Keratinocyte (primary cell): ENCODE measurements at regions not wholly inside any gene's neighbourhood (a gene's known extent, or its start where the extent isn't known, plus 50 kb on each side); places are given as distances from the start of the nearest gene placed in this dataset.

Experiments used
- DNase-seq: peaks from one replicate; pipeline ENCODE4 v3.0.0-alpha.2; 2011; ENCODE audit warnings: low read depth, missing footprints, low spot score
- FAIRE-seq: peaks from 2 replicates; lab custom pipeline; 2011; peaks lifted over from hg19 to GRCh38; lab: Jason Lieb, UNC
- H2AFZ ChIP-seq: 2 replicates; pipeline ENCODE4 v1.6.0; 2012; ENCODE audit warnings: low read length, control low read depth, inconsistent platforms; ENCODE audit not compliant: control insufficient read depth
- H3K27ac ChIP-seq: 2 replicates; pipeline ENCODE4 v1.5.1; 2011; ENCODE audit warnings: low read length; ENCODE audit not compliant: control insufficient read depth, insufficient read depth
- H3K27me3 ChIP-seq: 3 replicates; pipeline ENCODE4 v1.6.0; 2011; ENCODE audit warnings: low read length; ENCODE audit not compliant: control insufficient read depth, insufficient read depth; ENCODE audit errors: extremely low read depth
- H3K36me3 ChIP-seq, 2 experiments: 2 replicates in 1 of 2; 3 replicates in 1 of 2; pipeline ENCODE4 v1.5.1; 2011; ENCODE audit warnings: low read length in 2 of 2, mild to moderate bottlenecking in 1 of 2; ENCODE audit not compliant: control insufficient read depth in 2 of 2, insufficient read depth in 2 of 2; ENCODE audit errors: extremely low read depth in 1 of 2
- H3K4me1 ChIP-seq: 3 replicates; pipeline ENCODE4 v1.5.1; 2011; ENCODE audit warnings: low read length; ENCODE audit not compliant: control insufficient read depth, insufficient read depth; ENCODE audit errors: extremely low read depth
- H3K4me2 ChIP-seq: 3 replicates; pipeline ENCODE4 v1.6.0; 2011; ENCODE audit warnings: low read depth, low read length; ENCODE audit not compliant: control insufficient read depth, insufficient read depth; ENCODE audit errors: extremely low read depth
- H3K4me3 ChIP-seq, 3 experiments: fragments of 200-600 bp in 1 of 3; sonication (generic) in 1 of 3; 2 replicates in 2 of 3; 3 replicates in 1 of 3; pipeline ENCODE4 v1.5.1; 2011 to 2016; ENCODE audit warnings: low read length in 3 of 3, mild to moderate bottlenecking in 3 of 3, control low read depth in 2 of 3, inconsistent platforms in 1 of 3, low read depth in 1 of 3, mixed read lengths in 1 of 3, mixed run types in 1 of 3, moderate library complexity in 1 of 3; ENCODE audit not compliant: control insufficient read depth in 2 of 3, insufficient read depth in 2 of 3; ENCODE audit errors: extremely low read depth in 1 of 3
- H3K79me2 ChIP-seq: 2 replicates; pipeline ENCODE4 v1.6.0; 2012; ENCODE audit warnings: low read length; ENCODE audit not compliant: control insufficient read depth, insufficient read depth
- H3K9ac ChIP-seq: 3 replicates; pipeline ENCODE4 v1.6.0; 2011; ENCODE audit warnings: low read length; ENCODE audit not compliant: control insufficient read depth, insufficient read depth; ENCODE audit errors: extremely low read depth
- H3K9me1 ChIP-seq: 3 replicates; pipeline ENCODE4 v1.6.0; 2011; ENCODE audit warnings: low read length; ENCODE audit not compliant: control insufficient read depth, insufficient read depth; ENCODE audit errors: extremely low read depth
- H3K9me3 ChIP-seq: 2 replicates; pipeline ENCODE4 v1.5.1; 2012; ENCODE audit warnings: low read depth, low read length; ENCODE audit not compliant: control insufficient read depth
- H4K20me1 ChIP-seq: 3 replicates; pipeline ENCODE4 v1.6.0; 2011; ENCODE audit warnings: low read length; ENCODE audit not compliant: control insufficient read depth, insufficient read depth; ENCODE audit errors: extremely low read depth
- CTCF ChIP-seq, 3 experiments: IDR thresholded peaks in 1 of 3; conservative IDR thresholded peaks in 1 of 3; optimal IDR thresholded peaks in 1 of 3; 2 replicates in 2 of 3; 3 replicates in 1 of 3; pipeline versions ENCODE3 to v1.5.1; 2011; ENCODE audit warnings: low read length in 3 of 3, mild to moderate bottlenecking in 3 of 3, moderate library complexity in 2 of 3, control low read depth in 1 of 3, inconsistent platforms in 1 of 3; ENCODE audit not compliant: insufficient read depth in 2 of 3; ENCODE audit errors: extremely low read depth in 1 of 3
- EZH2 ChIP-seq: IDR thresholded peaks from one replicate; pipeline ENCODE4 v1.6.1; 2012; ENCODE audit warnings: inconsistent platforms, mild to moderate bottlenecking, low read length, moderate library complexity
- dilution Hi-C: fragments of 300-500 bp; cut with MboI; formaldehyde crosslinking; loops from one replicate; pipeline ENCODE4 v1.7.0; 2020; ENCODE audit warnings: low sequenced_read_pairs; ENCODE audit not compliant: extremely low pct_ligation_motif_present

DNA sequence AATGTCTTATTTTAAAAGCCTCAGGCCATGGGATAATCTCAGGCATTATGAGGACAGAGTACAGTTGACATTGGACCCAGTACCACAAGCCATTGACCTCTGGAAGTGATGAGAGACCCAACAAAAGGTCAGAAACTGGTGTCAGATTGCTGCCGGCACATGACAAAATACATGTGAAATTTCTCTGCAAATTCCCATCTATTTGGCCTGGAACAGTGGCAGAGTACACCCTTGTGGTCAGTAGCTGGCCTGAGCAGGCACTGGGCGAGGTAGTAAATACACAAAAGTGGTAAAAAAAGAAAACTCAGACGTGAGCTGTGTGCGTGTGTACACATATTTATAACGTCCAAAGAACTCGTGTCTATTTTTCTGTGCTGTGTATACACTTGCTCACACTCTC is 155.5 kb downstream of the DHX15 start:
- FAIRE-seq: no peak
- H3K27me3 ChIP-seq: no peaks in the 10 kb centered on the region

GRCh38 chr4:24426557-24426956 is 157.8 kb downstream of the DHX15 start:
- Histone ChIP-seq H3K9ac (no peak overlapping the region), H3K4me2 (no peak overlapping the region)
- no peak for TF ChIP-seq EZH2
- TF ChIP-seq CTCF (optimal IDR thresholded peaks at IDR 0.05 in 1 of 3, IDR thresholded peaks at IDR 0.05 in 1 of 3, conservative IDR thresholded peaks at IDR 0.05 in 1 of 3; ENCODE audit: extremely low read depth in 1 of 3, insufficient read depth in 2 of 3, low read length in 3 of 3): no peak

More for the DNA sequence above, 155.5 kb downstream of the DHX15 start:
- Histone ChIP-seq H3K27ac (no peak overlapping the region), H2AFZ (no peak overlapping the region), H3K4me1 (no peaks in the 10 kb centered on the region), H3K4me2 (no peak overlapping the region), H4K20me1 (no peaks in the 10 kb centered on the region), H3K9ac (no peak overlapping the region), H3K79me2 (no peaks in the 10 kb centered on the region), H3K36me3 (no peaks in the 10 kb centered on the region), H3K4me3 (no peak overlapping the region), H3K9me1 (no peaks in the 10 kb centered on the region), H3K9me3 (no peaks in the 10 kb centered on the region)
- DNase-seq: no peak
- dilution Hi-C loops: no loop called here
- TF ChIP-seq EZH2 (no peak), CTCF (optimal IDR thresholded peaks at IDR 0.05 in 1 of 3, IDR thresholded peaks at IDR 0.05 in 1 of 3, conservative IDR thresholded peaks at IDR 0.05 in 1 of 3; ENCODE audit: extremely low read depth in 1 of 3, insufficient read depth in 2 of 3, low read length in 3 of 3) (no peak)

More at GRCh38 chr4:24426557-24426956, 157.8 kb downstream of the DHX15 start:
- Histone ChIP-seq H4K20me1 (no peaks in the 10 kb centered on the region), H3K9me1 (no peaks in the 10 kb centered on the region), H2AFZ (no peak overlapping the region), H3K4me3 (no peak overlapping the region), H3K79me2 (no peaks in the 10 kb centered on the region), H3K36me3 (no peaks in the 10 kb centered on the region), H3K4me1 (no peaks in the 10 kb centered on the region), H3K27me3 (no peaks in the 10 kb centered on the region), H3K9me3 (no peaks in the 10 kb centered on the region), H3K27ac (no peak overlapping the region)
- dilution Hi-C loops: no loop called here
- FAIRE-seq (no peak), DNase-seq (no peak)
